Endothelial cell of umbilical vein (primary cell): ENCODE measurements at regions not wholly inside any gene's neighbourhood (a gene's known extent, or its start where the extent isn't known, plus 50 kb on each side); places are given as distances from the start of the nearest gene placed in this dataset.
"Not testable (repeated sequence)": the region's sequence is repeated elsewhere in the genome, so short reads cannot be mapped to it uniquely, and the experiment has no call there.

Experiments used
- BruUV-seq: library from RNA; stranded (reverse); fragments of 400-500 nt; replicated peaks from 2 replicates; lab custom pipeline; 2021; lab: Mats Ljungman, UMichigan
- CTCF ChIA-PET: fragments of 300-600, 350-600 bp; sonication (Branson Sonifier 250); formaldehyde crosslinking; loops from one replicate; lab custom pipeline; 2021; ENCODE audit warnings: antibody characterized with exemption, inconsistent platforms; lab: Charles Lee
- POLR2A ChIA-PET: fragments of 300-600, 350-600 bp; sonication (Branson Sonifier 250); formaldehyde crosslinking; loops from one replicate; lab custom pipeline; 2021; ENCODE audit warnings: antibody characterized with exemption, inconsistent platforms; lab: Charles Lee
- DNase-seq: peaks from one replicate; pipeline ENCODE4 v3.0.0-alpha.2; 2011; ENCODE audit warnings: low read depth, low spot score
- FAIRE-seq: peaks from 2 replicates; lab custom pipeline; 2011; peaks lifted over from hg19 to GRCh38; lab: Jason Lieb, UNC
- H2AFZ ChIP-seq: 2 replicates; pipeline ENCODE4 v1.6.0; 2012; ENCODE audit warnings: low read depth, low read length, control low read depth, inconsistent platforms
- H3K27ac ChIP-seq: 2 replicates; pipeline ENCODE4 v1.5.1; 2011; ENCODE audit warnings: low read depth, mild to moderate bottlenecking, control low read depth, low read length, moderate library complexity; ENCODE audit not compliant: insufficient read depth
- H3K27me3 ChIP-seq, 2 experiments: 2 replicates each; pipeline versions ENCODE4 v1.6.0 to v1.6.1; 2011; ENCODE audit warnings: low read length in 2 of 2, mixed read lengths in 1 of 2; ENCODE audit not compliant: control insufficient read depth in 2 of 2, insufficient read depth in 2 of 2
- H3K36me3 ChIP-seq, 2 experiments: 2 replicates in 1 of 2; 3 replicates in 1 of 2; pipeline ENCODE4 v1.5.1; 2011; ENCODE audit warnings: low read length in 2 of 2, mild to moderate bottlenecking in 1 of 2, moderate library complexity in 1 of 2; ENCODE audit not compliant: control insufficient read depth in 2 of 2, insufficient read depth in 2 of 2; ENCODE audit errors: extremely low read depth in 1 of 2
- H3K4me1 ChIP-seq: 3 replicates; pipeline ENCODE4 v1.5.1; 2011; ENCODE audit warnings: mild to moderate bottlenecking, low read length; ENCODE audit not compliant: control insufficient read depth, insufficient read depth; ENCODE audit errors: extremely low read depth
- H3K4me2 ChIP-seq: 2 replicates; pipeline ENCODE4 v1.6.1; 2011; ENCODE audit warnings: low read length, control low read depth, mixed read lengths; ENCODE audit not compliant: insufficient read depth
- H3K4me3 ChIP-seq, 3 experiments: fragments of 200-600 bp in 1 of 3; sonication (generic), shearing (Covaris generic) in 1 of 3; replicated peaks in 1 of 3; 2 replicates each; pipeline ENCODE4 v1.5.1; 2011 to 2016; ENCODE audit warnings: control low read depth in 3 of 3, low read length in 3 of 3, mild to moderate bottlenecking in 2 of 3, inconsistent platforms in 1 of 3, low read depth in 1 of 3, moderate library complexity in 1 of 3; ENCODE audit not compliant: insufficient read depth in 1 of 3
- H3K79me2 ChIP-seq: 2 replicates; pipeline ENCODE4 v1.6.0; 2012; ENCODE audit warnings: low read length, inconsistent platforms; ENCODE audit not compliant: control insufficient read depth, insufficient read depth
- H3K9ac ChIP-seq: replicated peaks from 2 replicates; pipeline ENCODE3; 2011; ENCODE audit warnings: low read length, control low read depth; ENCODE audit not compliant: insufficient read depth; ENCODE audit errors: extremely low read depth
- H3K9me1 ChIP-seq: replicated peaks from 3 replicates; pipeline ENCODE4 v1.6.0; 2011; ENCODE audit warnings: mild to moderate bottlenecking, low read length; ENCODE audit not compliant: control insufficient read depth, insufficient read depth; ENCODE audit errors: extremely low read depth
- H3K9me3 ChIP-seq: replicated peaks from 2 replicates; pipeline ENCODE4 v1.5.1; 2012; ENCODE audit warnings: low read length, inconsistent platforms; ENCODE audit not compliant: control insufficient read depth, insufficient read depth
- H4K20me1 ChIP-seq: replicated peaks from 2 replicates; pipeline ENCODE3; 2011; ENCODE audit warnings: mild to moderate bottlenecking, low read length; ENCODE audit not compliant: control insufficient read depth, insufficient read depth; ENCODE audit errors: extremely low read depth
- dilution Hi-C: fragments of 300-500 bp; cut with MboI; formaldehyde crosslinking; loops from one replicate; pipeline ENCODE4 v1.15.0; 2019; ENCODE audit warnings: low sequenced_read_pairs; ENCODE audit not compliant: extremely low pct_ligation_motif_present
- intact Hi-C: fragments of 100-400 bp; cut with micrococcal nuclease; formaldehyde crosslinking; loops from one replicate; pipeline ENCODE4 v1.10.0; 2022

DNA sequence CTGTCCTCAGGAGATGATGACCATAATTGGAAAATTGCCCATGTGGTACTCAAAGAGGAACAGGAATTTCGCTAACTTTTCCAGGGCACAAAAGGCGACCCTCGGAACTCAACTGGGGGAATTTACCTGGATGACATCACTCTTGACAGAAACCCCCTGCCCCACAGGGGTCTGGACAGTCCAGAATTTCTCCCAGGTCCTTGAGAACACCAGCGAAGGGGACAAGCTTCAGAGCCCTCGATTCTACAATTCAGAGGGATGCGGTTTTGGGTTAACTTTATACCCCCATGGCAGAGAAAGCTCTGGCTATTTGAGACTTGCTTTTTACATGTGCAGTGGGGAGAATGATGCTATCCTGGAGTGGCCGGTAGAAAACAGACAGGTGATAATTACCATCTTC, 445.4 kb downstream of the FOXD4L4 start:
- BruUV-seq, FAIRE-seq, POLR2A ChIA-PET: not testable (repeated sequence)

GRCh38 chr9:66183648-66184047, 446.7 kb downstream of the FOXD4L4 start:
- H2AFZ ChIP-seq, H3K9me1 ChIP-seq, H3K79me2 ChIP-seq, H3K4me1 ChIP-seq, H3K9me3 ChIP-seq, H4K20me1 ChIP-seq, DNase-seq, FAIRE-seq, H3K9ac ChIP-seq, CTCF ChIA-PET, dilution Hi-C loops, BruUV-seq, H3K4me2 ChIP-seq, H3K27me3 ChIP-seq, intact Hi-C loops, H3K36me3 ChIP-seq, H3K27ac ChIP-seq, POLR2A ChIA-PET, H3K4me3 ChIP-seq: not testable (repeated sequence)

More for the DNA sequence above, 445.4 kb downstream of the FOXD4L4 start:
- H3K9me3 ChIP-seq, H3K27ac ChIP-seq, H3K4me1 ChIP-seq, H3K4me3 ChIP-seq, H3K79me2 ChIP-seq, H3K36me3 ChIP-seq, H4K20me1 ChIP-seq, H3K9ac ChIP-seq, dilution Hi-C loops, H2AFZ ChIP-seq, DNase-seq, H3K4me2 ChIP-seq, H3K27me3 ChIP-seq, H3K9me1 ChIP-seq, intact Hi-C loops, CTCF ChIA-PET: not testable (repeated sequence)

DNA sequence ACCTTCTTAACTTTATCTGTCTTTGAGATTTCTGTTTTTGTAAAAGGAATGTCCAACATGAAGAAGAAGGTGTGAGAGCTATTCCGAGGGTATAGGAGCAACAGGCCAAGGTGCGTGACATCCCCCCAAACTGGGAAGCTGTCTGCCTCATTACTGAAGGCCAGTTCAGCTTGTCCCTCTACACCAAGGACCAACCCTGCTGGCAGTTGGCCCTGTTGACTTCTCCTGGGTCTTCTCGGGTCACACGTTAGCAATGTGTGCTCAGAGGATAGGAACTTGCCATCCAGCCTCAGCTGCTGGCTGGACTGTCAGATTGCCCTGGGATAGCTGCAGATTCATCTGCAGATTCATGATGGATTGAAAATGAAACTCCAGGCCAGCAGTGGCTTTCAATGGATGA, 460.3 kb downstream of the FOXD4L4 start:
- FAIRE-seq, H3K4me2 ChIP-seq, H3K36me3 ChIP-seq, H3K79me2 ChIP-seq, H3K4me1 ChIP-seq, CTCF ChIA-PET, H4K20me1 ChIP-seq, intact Hi-C loops, dilution Hi-C loops, DNase-seq, H3K9ac ChIP-seq, H3K9me3 ChIP-seq, BruUV-seq, POLR2A ChIA-PET, H3K4me3 ChIP-seq, H3K27me3 ChIP-seq, H3K9me1 ChIP-seq, H2AFZ ChIP-seq, H3K27ac ChIP-seq: not testable (repeated sequence)

- dilution Hi-C loops, H3K9me3 ChIP-seq, H4K20me1 ChIP-seq, H3K36me3 ChIP-seq, H3K9me1 ChIP-seq, H3K4me2 ChIP-seq, H3K79me2 ChIP-seq, CTCF ChIA-PET, intact Hi-C loops, H2AFZ ChIP-seq, H3K4me3 ChIP-seq, H3K27ac ChIP-seq, H3K4me1 ChIP-seq, BruUV-seq, DNase-seq, POLR2A ChIA-PET, H3K9ac ChIP-seq, H3K27me3 ChIP-seq, FAIRE-seq: not testable (repeated sequence)
Observed at GRCh38 chr9:66198421-66198820, 461.5 kb downstream of the FOXD4L4 start.
